ENCODE measurements at regions not wholly inside any gene's neighbourhood (a gene's known extent, or its start where the extent isn't known, plus 50 kb on each side); places are given as distances from the start of the nearest gene placed in this dataset.
A peak's percentile ranks its signal among the peaks of the same experiment; 100 is the strongest.

- intact Hi-C loops (cut with micrococcal nuclease; ENCODE audit: unreplicated experiment) = no loop called here
- H3K4me3 Mint-ChIP-seq (ENCODE audit: low read depth, unreplicated experiment) = no peak overlapping the region
- no peaks in the 10 kb centered on the region for H3K9me3 Mint-ChIP-seq (ENCODE audit: low read depth, unreplicated experiment)
- no peak for TF ChIP-seq CTCF (IDR thresholded peaks at IDR 0.05; ENCODE audit: unreplicated experiment)
- no peaks in the 10 kb centered on the region for H3K27me3 Mint-ChIP-seq (ENCODE audit: unreplicated experiment)
- no peak for DNase-seq
- H3K36me3 Mint-ChIP-seq (ENCODE audit: insufficient read depth, unreplicated experiment) = peaks cover 6% of the 10 kb centered on the region
- peaks cover 18% of the 10 kb centered on the region for H3K4me1 Mint-ChIP-seq (ENCODE audit: low read depth, unreplicated experiment)
- BruUV-seq (replicated peaks) = no TSS peak
- CTCF ChIA-PET = interaction anchor here (0.5 to 1.2 kb wide), 3 partner anchors 8 to 829 kb away, joined by 3 to 5 read pairs (median 4); no protein-coding TSS in a partner anchor
- peak overlapping the region; percentile 9 for H3K27ac Mint-ChIP-seq (ENCODE audit: unreplicated experiment)
Measured at GRCh38 chr2:153557714-153558113, 79.2 kb upstream of the RPRM start.

- no TSS peak for BruUV-seq (replicated peaks)
- no peak for TF ChIP-seq CTCF (IDR thresholded peaks at IDR 0.05; ENCODE audit: unreplicated experiment)
- no peaks in the 10 kb centered on the region for H3K27me3 Mint-ChIP-seq (ENCODE audit: unreplicated experiment)
- H3K9me3 Mint-ChIP-seq (ENCODE audit: low read depth, unreplicated experiment) = no peaks in the 10 kb centered on the region
- intact Hi-C loops (cut with micrococcal nuclease; ENCODE audit: unreplicated experiment) = no loop called here
- peaks cover 18% of the 10 kb centered on the region for H3K4me1 Mint-ChIP-seq (ENCODE audit: low read depth, unreplicated experiment)
- no peak overlapping the region for H3K4me3 Mint-ChIP-seq (ENCODE audit: low read depth, unreplicated experiment)
- CTCF ChIA-PET = interaction anchor here (1.2 kb wide), 1 partner anchor 10 kb away, joined by 3 read pairs; no protein-coding TSS in a partner anchor
- DNase-seq = no peak
- no peak overlapping the region for H3K27ac Mint-ChIP-seq (ENCODE audit: unreplicated experiment)
- H3K36me3 Mint-ChIP-seq (ENCODE audit: insufficient read depth, unreplicated experiment) = peaks cover 6% of the 10 kb centered on the region
Measured at GRCh38 chr2:153558247-153558646, 79.7 kb upstream of the RPRM start.

- peaks cover under 1% of the 10 kb centered on the region for H3K9me3 Mint-ChIP-seq (ENCODE audit: low read depth, unreplicated experiment)
- peaks cover 5% of the 10 kb centered on the region for H3K36me3 Mint-ChIP-seq (ENCODE audit: insufficient read depth, unreplicated experiment)
- intact Hi-C loops (cut with micrococcal nuclease; ENCODE audit: unreplicated experiment) = no loop called here
- no peak for DNase-seq
- CTCF ChIA-PET = no interaction called here
- peak overlapping the region; percentile 61 for H3K27ac Mint-ChIP-seq (ENCODE audit: unreplicated experiment)
- TF ChIP-seq CTCF (IDR thresholded peaks at IDR 0.05; ENCODE audit: unreplicated experiment) = no peak
- peaks cover 8% of the 10 kb centered on the region for H3K4me1 Mint-ChIP-seq (ENCODE audit: low read depth, unreplicated experiment)
- no TSS peak for BruUV-seq (replicated peaks)
- H3K4me3 Mint-ChIP-seq (ENCODE audit: low read depth, unreplicated experiment) = no peak overlapping the region
- no peaks in the 10 kb centered on the region for H3K27me3 Mint-ChIP-seq (ENCODE audit: unreplicated experiment)
Measured at GRCh38 chr2:153567367-153567766, 88.8 kb upstream of the RPRM start.

GRCh38 chr2:153568105-153568504, 89.5 kb upstream of the RPRM start:
- TF ChIP-seq CTCF (IDR thresholded peaks at IDR 0.05; ENCODE audit: unreplicated experiment) = no peak
- CTCF ChIA-PET = interaction anchor here (0.7 kb wide), 2 partner anchors 10 to 490 kb away, joined by 3 to 5 read pairs; no protein-coding TSS in a partner anchor
- BruUV-seq (replicated peaks) = no TSS peak
- no peak for DNase-seq
- Mint-ChIP-seq H3K27ac (ENCODE audit: unreplicated experiment) (no peak overlapping the region), H3K9me3 (ENCODE audit: low read depth, unreplicated experiment) (peaks cover 3% of the 10 kb centered on the region), H3K4me3 (ENCODE audit: low read depth, unreplicated experiment) (no peak overlapping the region), H3K4me1 (ENCODE audit: low read depth, unreplicated experiment) (peaks cover 8% of the 10 kb centered on the region), H3K27me3 (ENCODE audit: unreplicated experiment) (no peaks in the 10 kb centered on the region), H3K36me3 (ENCODE audit: insufficient read depth, unreplicated experiment) (peaks cover 5% of the 10 kb centered on the region)
- intact Hi-C loops (cut with micrococcal nuclease; ENCODE audit: unreplicated experiment) = no loop called here

Data from Calu3 (cell line).